H9 (cell line): ENCODE measurements at regions not wholly inside any gene's neighbourhood (a gene's known extent, or its start where the extent isn't known, plus 50 kb on each side); places are given as distances from the start of the nearest gene placed in this dataset.

Experiments
- DNase-seq: peaks from one replicate; pipeline ENCODE4 v3.0.0-alpha.2; 2017
- H2AFZ ChIP-seq: one replicate; pipeline ENCODE4 v1.6.1; 2013; ENCODE audit warnings: mild to moderate bottlenecking, low read length, control low read depth, moderate library complexity
- H2AK5ac ChIP-seq: 2 replicates; pipeline ENCODE4 v1.6.1; 2013; ENCODE audit warnings: low read length, control low read depth, mixed read lengths; ENCODE audit not compliant: insufficient read length
- H2BK120ac ChIP-seq: one replicate; pipeline ENCODE4 v1.6.1; 2013; ENCODE audit warnings: low read depth, mild to moderate bottlenecking, low read length, control low read depth, inconsistent platforms; ENCODE audit not compliant: poor library complexity, severe bottlenecking
- H2BK12ac ChIP-seq: 2 replicates; pipeline ENCODE4 v1.6.1; 2013; ENCODE audit warnings: low read length, control low read depth, mixed read lengths, low read depth; ENCODE audit not compliant: insufficient read length
- H2BK15ac ChIP-seq: 2 replicates; pipeline ENCODE4 v1.6.1; 2013; ENCODE audit warnings: low read depth, low read length, control low read depth
- H2BK20ac ChIP-seq: one replicate; pipeline ENCODE4 v1.6.1; 2013; ENCODE audit warnings: low read depth, mild to moderate bottlenecking, low read length, control low read depth, inconsistent platforms; ENCODE audit not compliant: poor library complexity, severe bottlenecking
- H2BK5ac ChIP-seq: 2 replicates; pipeline ENCODE4 v1.6.1; 2013; ENCODE audit warnings: low read length, control low read depth, mixed read lengths; ENCODE audit not compliant: insufficient read length
- H3K14ac ChIP-seq: 2 replicates; pipeline ENCODE4 v1.6.1; 2013; ENCODE audit warnings: low read length, control low read depth; ENCODE audit not compliant: insufficient read depth
- H3K18ac ChIP-seq: 2 replicates; pipeline ENCODE4 v1.6.1; 2013; ENCODE audit warnings: low read depth, mild to moderate bottlenecking, mixed read lengths, low read length, control low read depth; ENCODE audit not compliant: insufficient read length
- H3K23ac ChIP-seq: 2 replicates; pipeline ENCODE4 v1.6.1; 2013; ENCODE audit warnings: low read length, control low read depth, mixed read lengths, low read depth; ENCODE audit not compliant: insufficient read length
- H3K23me2 ChIP-seq: 2 replicates; pipeline ENCODE4 v1.6.1; 2013; ENCODE audit warnings: low read depth, mild to moderate bottlenecking, mixed read lengths, low read length, control low read depth; ENCODE audit not compliant: insufficient read length, poor library complexity, severe bottlenecking
- H3K27ac ChIP-seq: 2 replicates; pipeline ENCODE4 v1.5.1; 2013; ENCODE audit warnings: low read length, control low read depth, mixed read lengths, low read depth; ENCODE audit not compliant: insufficient read length
- H3K27me3 ChIP-seq: 2 replicates; pipeline ENCODE4 v1.6.1; 2013; ENCODE audit warnings: low read length, control low read depth, inconsistent platforms; ENCODE audit not compliant: insufficient read depth
- H3K4ac ChIP-seq: 2 replicates; pipeline ENCODE4 v1.6.1; 2013; ENCODE audit warnings: low read depth, mild to moderate bottlenecking, control low read depth, inconsistent platforms, low read length, moderate library complexity
- H3K4me1 ChIP-seq: 2 replicates; pipeline ENCODE4 v1.6.1; 2013; ENCODE audit warnings: low read length, control low read depth, inconsistent platforms; ENCODE audit not compliant: insufficient read depth
- H3K4me2 ChIP-seq: 2 replicates; pipeline ENCODE4 v1.6.1; 2013; ENCODE audit warnings: low read length, control low read depth, mixed read lengths; ENCODE audit not compliant: insufficient read length, insufficient read depth
- H3K56ac ChIP-seq: 2 replicates; pipeline ENCODE4 v1.6.1; 2013; ENCODE audit warnings: low read depth, mild to moderate bottlenecking, mixed read lengths, low read length, control low read depth; ENCODE audit not compliant: insufficient read length
- H3K79me1 ChIP-seq: 2 replicates; pipeline ENCODE4 v1.6.1; 2013; ENCODE audit warnings: low read depth, mild to moderate bottlenecking, moderate library complexity, low read length, control low read depth, inconsistent platforms; ENCODE audit not compliant: insufficient read depth, poor library complexity, severe bottlenecking
- H3K79me2 ChIP-seq: 2 replicates; pipeline ENCODE4 v1.6.1; 2013; ENCODE audit warnings: low read length, control low read depth, inconsistent platforms; ENCODE audit not compliant: insufficient read depth
- H3K9ac ChIP-seq: 2 replicates; pipeline ENCODE4 v1.6.1; 2013; ENCODE audit warnings: low read length, control low read depth, mixed read lengths; ENCODE audit not compliant: insufficient read length; ENCODE audit errors: extremely low read depth
- H3K9me3 ChIP-seq: one replicate; pipeline ENCODE4 v1.6.1; 2013; ENCODE audit warnings: low read depth, low read length, inconsistent platforms; ENCODE audit not compliant: control insufficient read depth
- H3T11ph ChIP-seq: one replicate; pipeline ENCODE4 v1.6.1; 2013; ENCODE audit warnings: mild to moderate bottlenecking, low read length, control low read depth, inconsistent platforms
- H4K20me1 ChIP-seq: one replicate; pipeline ENCODE4 v1.6.1; 2013; ENCODE audit not compliant: control insufficient read depth, insufficient read length, insufficient read depth
- H4K5ac ChIP-seq: 2 replicates; pipeline ENCODE4 v1.6.1; 2013; ENCODE audit warnings: low read depth, mild to moderate bottlenecking, mixed read lengths, low read length, control low read depth; ENCODE audit not compliant: insufficient read length
- H4K8ac ChIP-seq: replicated peaks from 2 replicates; pipeline ENCODE4 v1.6.1; 2013; ENCODE audit warnings: low read length, control low read depth, mixed read lengths, low read depth; ENCODE audit not compliant: insufficient read length
- H4K91ac ChIP-seq: 2 replicates; pipeline ENCODE4 v1.6.1; 2013; ENCODE audit warnings: low read depth, mild to moderate bottlenecking, moderate library complexity, mixed read lengths, low read length, control low read depth; ENCODE audit not compliant: insufficient read length
- H3K27ac Mint-ChIP-seq, 3 experiments: 2 replicates in 2 of 3; 3 replicates in 1 of 3; pipeline ENCODE4 v1.8.0; 2020 to 2021; ENCODE audit warnings: mixed read lengths in 3 of 3, mild to moderate bottlenecking in 1 of 3, moderate library complexity in 1 of 3
- H3K27me3 Mint-ChIP-seq: 2 replicates; pipeline ENCODE4 v1.8.0; 2021; ENCODE audit warnings: low read depth, mild to moderate bottlenecking, moderate library complexity, mixed read lengths
- H3K36me3 Mint-ChIP-seq, 3 experiments: 2 replicates in 2 of 3; 3 replicates in 1 of 3; pipeline ENCODE4 v1.8.0; 2020 to 2021; ENCODE audit warnings: low read depth in 3 of 3, mixed read lengths in 3 of 3; ENCODE audit not compliant: insufficient read depth in 1 of 3
- H3K4me1 Mint-ChIP-seq, 2 experiments: 2 replicates each; pipeline ENCODE4 v1.8.0; 2020; ENCODE audit warnings: mixed read lengths in 2 of 2
- H3K4me3 Mint-ChIP-seq, 2 experiments: 2 replicates in 1 of 2; 3 replicates in 1 of 2; pipeline ENCODE4 v1.8.0; 2020 to 2021; ENCODE audit warnings: mild to moderate bottlenecking in 2 of 2, mixed read lengths in 2 of 2, moderate library complexity in 1 of 2
- H3K9me3 Mint-ChIP-seq, 2 experiments: 2 replicates in 1 of 2; 3 replicates in 1 of 2; pipeline ENCODE4 v1.8.0; 2020; ENCODE audit warnings: mild to moderate bottlenecking in 2 of 2, mixed read lengths in 2 of 2, moderate library complexity in 1 of 2
- WGBS: extraction: QIAGEN DNeasy Blood & Tissue Kit; methylation state at CpG from one replicate; pipeline ENCODE4 v1.1.7; 2013; ENCODE audit warnings: missing lambda C conversion rate, low lambda C conversion rate, mixed read lengths; ENCODE audit not compliant: insufficient read length; ENCODE audit errors: extremely low coverage; 5-methylcytosine and 5-hydroxymethylcytosine counted together
- TF ChIP-seq, protein P1 (sequence below): fragments of 200-600 bp; sonication (generic); conservative IDR thresholded peaks from 3 replicates; pipeline ENCODE4 v1.8.0; 2021; ENCODE audit warnings: antibody characterized with exemption, mild to moderate bottlenecking

DNA sequence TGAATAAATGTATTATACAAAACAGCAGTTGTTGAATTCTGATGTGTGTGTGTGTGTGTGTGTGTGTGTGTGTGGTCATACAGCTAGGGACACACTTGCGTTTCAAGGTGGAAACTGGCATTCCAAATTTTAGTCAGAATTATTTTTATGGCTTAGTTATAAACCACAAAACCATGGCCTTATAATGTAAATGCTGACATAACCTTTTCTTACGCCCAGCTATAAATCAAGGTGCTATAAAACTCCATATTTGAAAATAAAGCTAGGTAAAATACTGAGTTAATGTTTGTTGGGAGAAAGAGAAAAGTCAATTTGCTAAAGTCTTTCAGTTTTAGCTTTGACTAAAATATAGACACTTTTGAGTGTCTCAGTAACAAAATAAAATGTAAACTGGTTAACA is 345.1 kb upstream of the NR3C2 start:
- TF ChIP-seq, protein P1, sequence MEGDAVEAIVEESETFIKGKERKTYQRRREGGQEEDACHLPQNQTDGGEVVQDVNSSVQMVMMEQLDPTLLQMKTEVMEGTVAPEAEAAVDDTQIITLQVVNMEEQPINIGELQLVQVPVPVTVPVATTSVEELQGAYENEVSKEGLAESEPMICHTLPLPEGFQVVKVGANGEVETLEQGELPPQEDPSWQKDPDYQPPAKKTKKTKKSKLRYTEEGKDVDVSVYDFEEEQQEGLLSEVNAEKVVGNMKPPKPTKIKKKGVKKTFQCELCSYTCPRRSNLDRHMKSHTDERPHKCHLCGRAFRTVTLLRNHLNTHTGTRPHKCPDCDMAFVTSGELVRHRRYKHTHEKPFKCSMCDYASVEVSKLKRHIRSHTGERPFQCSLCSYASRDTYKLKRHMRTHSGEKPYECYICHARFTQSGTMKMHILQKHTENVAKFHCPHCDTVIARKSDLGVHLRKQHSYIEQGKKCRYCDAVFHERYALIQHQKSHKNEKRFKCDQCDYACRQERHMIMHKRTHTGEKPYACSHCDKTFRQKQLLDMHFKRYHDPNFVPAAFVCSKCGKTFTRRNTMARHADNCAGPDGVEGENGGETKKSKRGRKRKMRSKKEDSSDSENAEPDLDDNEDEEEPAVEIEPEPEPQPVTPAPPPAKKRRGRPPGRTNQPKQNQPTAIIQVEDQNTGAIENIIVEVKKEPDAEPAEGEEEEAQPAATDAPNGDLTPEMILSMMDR = no peak
- Histone ChIP-seq H2BK15ac (no peak overlapping the region), H3K27ac (no peak overlapping the region), H3K27me3 (no peaks in the 10 kb centered on the region), H3K4me1 (peaks cover 4% of the 10 kb centered on the region; the same call in 1 of the 2 replicates), H2BK12ac (no peak overlapping the region), H2BK20ac (no peak overlapping the region), H3K18ac (no peak overlapping the region), H2AFZ (no peak overlapping the region), H2BK5ac (no peak overlapping the region), H3K56ac (no peak overlapping the region), H4K20me1 (no peaks in the 10 kb centered on the region), H3K23ac (no peak overlapping the region), H4K8ac (no peak overlapping the region), H4K91ac (no peak overlapping the region), H3K23me2 (no peaks in the 10 kb centered on the region), H3K79me2 (no peaks in the 10 kb centered on the region), H4K5ac (no peak overlapping the region), H3K14ac (no peak overlapping the region), H2BK120ac (no peak overlapping the region), H3K4me2 (no peak overlapping the region), H3K9ac (no peak overlapping the region), H3T11ph (no peak overlapping the region), H2AK5ac (no peak overlapping the region), H3K4ac (no peak overlapping the region), H3K79me1 (no peaks in the 10 kb centered on the region), H3K9me3 (no peaks in the 10 kb centered on the region)
- WGBS = no CpG with 5 or more reads among the region's 2 CpGs
- Mint-ChIP-seq H3K27ac (no peak overlapping the region), H3K27me3 (no peaks in the 10 kb centered on the region), H3K4me3 (no peak overlapping the region), H3K9me3 (no peaks in the 10 kb centered on the region), H3K4me1 (peaks cover 15 to 28% of the 10 kb centered on the region in 2 experiments), H3K36me3 (no peaks in the 10 kb centered on the region)
- DNase-seq = no peak
